ENCODE measurements at regions not wholly inside any gene's neighbourhood (a gene's known extent, or its start where the extent isn't known, plus 50 kb on each side); places are given as distances from the start of the nearest gene placed in this dataset.

- no peak for TF ChIP-seq MTA2 (IDR thresholded peaks at IDR 0.05; ENCODE audit: low read depth)
- TF ChIP-seq POLR2A (IDR thresholded peaks at IDR 0.05; ENCODE audit: low read depth, low read length) = no peak
- TF ChIP-seq CTCF (IDR thresholded peaks at IDR 0.05 in 2 of 3, conservative IDR thresholded peaks at IDR 0.05 in 1 of 3; ENCODE audit: control insufficient read depth in 2 of 3, extremely low read depth in 1 of 3, insufficient read depth in 1 of 3, low read depth in 3 of 3, low read length in 3 of 3) = no peak
- no peak for TF ChIP-seq JUNB (IDR thresholded peaks at IDR 0.05)
These were observed 49.9 kb upstream of the MEDAG start for GRCh38 chr13:30856005-30856790.

Measured in GM12878 (cell line).